Endothelial cell of umbilical vein (primary cell): ENCODE measurements at regions not wholly inside any gene's neighbourhood (a gene's known extent, or its start where the extent isn't known, plus 50 kb on each side); places are given as distances from the start of the nearest gene placed in this dataset.

Experiments used
- BruUV-seq: library from RNA; stranded (reverse); fragments of 400-500 nt; replicated peaks from 2 replicates; lab custom pipeline; 2021; lab: Mats Ljungman, UMichigan
- CTCF ChIA-PET: fragments of 300-600, 350-600 bp; sonication (Branson Sonifier 250); formaldehyde crosslinking; loops from one replicate; lab custom pipeline; 2021; ENCODE audit warnings: antibody characterized with exemption, inconsistent platforms; lab: Charles Lee
- POLR2A ChIA-PET: fragments of 300-600, 350-600 bp; sonication (Branson Sonifier 250); formaldehyde crosslinking; loops from one replicate; lab custom pipeline; 2021; ENCODE audit warnings: antibody characterized with exemption, inconsistent platforms; lab: Charles Lee
- DNase-seq: peaks from one replicate; pipeline ENCODE4 v3.0.0-alpha.2; 2011; ENCODE audit warnings: low read depth, low spot score
- FAIRE-seq: peaks from 2 replicates; lab custom pipeline; 2011; peaks lifted over from hg19 to GRCh38; lab: Jason Lieb, UNC
- H2AFZ ChIP-seq: 2 replicates; pipeline ENCODE4 v1.6.0; 2012; ENCODE audit warnings: low read depth, low read length, control low read depth, inconsistent platforms
- H3K27ac ChIP-seq: 2 replicates; pipeline ENCODE4 v1.5.1; 2011; ENCODE audit warnings: low read depth, mild to moderate bottlenecking, control low read depth, low read length, moderate library complexity; ENCODE audit not compliant: insufficient read depth
- H3K27me3 ChIP-seq, 2 experiments: 2 replicates each; pipeline versions ENCODE4 v1.6.0 to v1.6.1; 2011; ENCODE audit warnings: low read length in 2 of 2, mixed read lengths in 1 of 2; ENCODE audit not compliant: control insufficient read depth in 2 of 2, insufficient read depth in 2 of 2
- H3K36me3 ChIP-seq, 2 experiments: 2 replicates in 1 of 2; 3 replicates in 1 of 2; pipeline ENCODE4 v1.5.1; 2011; ENCODE audit warnings: low read length in 2 of 2, mild to moderate bottlenecking in 1 of 2, moderate library complexity in 1 of 2; ENCODE audit not compliant: control insufficient read depth in 2 of 2, insufficient read depth in 2 of 2; ENCODE audit errors: extremely low read depth in 1 of 2
- H3K4me1 ChIP-seq: 3 replicates; pipeline ENCODE4 v1.5.1; 2011; ENCODE audit warnings: mild to moderate bottlenecking, low read length; ENCODE audit not compliant: control insufficient read depth, insufficient read depth; ENCODE audit errors: extremely low read depth
- H3K4me2 ChIP-seq: 2 replicates; pipeline ENCODE4 v1.6.1; 2011; ENCODE audit warnings: low read length, control low read depth, mixed read lengths; ENCODE audit not compliant: insufficient read depth
- H3K4me3 ChIP-seq, 3 experiments: fragments of 200-600 bp in 1 of 3; sonication (generic), shearing (Covaris generic) in 1 of 3; replicated peaks in 1 of 3; 2 replicates each; pipeline ENCODE4 v1.5.1; 2011 to 2016; ENCODE audit warnings: control low read depth in 3 of 3, low read length in 3 of 3, mild to moderate bottlenecking in 2 of 3, inconsistent platforms in 1 of 3, low read depth in 1 of 3, moderate library complexity in 1 of 3; ENCODE audit not compliant: insufficient read depth in 1 of 3
- H3K79me2 ChIP-seq: 2 replicates; pipeline ENCODE4 v1.6.0; 2012; ENCODE audit warnings: low read length, inconsistent platforms; ENCODE audit not compliant: control insufficient read depth, insufficient read depth
- H3K9ac ChIP-seq: replicated peaks from 2 replicates; pipeline ENCODE3; 2011; ENCODE audit warnings: low read length, control low read depth; ENCODE audit not compliant: insufficient read depth; ENCODE audit errors: extremely low read depth
- H3K9me1 ChIP-seq: replicated peaks from 3 replicates; pipeline ENCODE4 v1.6.0; 2011; ENCODE audit warnings: mild to moderate bottlenecking, low read length; ENCODE audit not compliant: control insufficient read depth, insufficient read depth; ENCODE audit errors: extremely low read depth
- H3K9me3 ChIP-seq: replicated peaks from 2 replicates; pipeline ENCODE4 v1.5.1; 2012; ENCODE audit warnings: low read length, inconsistent platforms; ENCODE audit not compliant: control insufficient read depth, insufficient read depth
- H4K20me1 ChIP-seq: replicated peaks from 2 replicates; pipeline ENCODE3; 2011; ENCODE audit warnings: mild to moderate bottlenecking, low read length; ENCODE audit not compliant: control insufficient read depth, insufficient read depth; ENCODE audit errors: extremely low read depth
- EZH2 ChIP-seq: IDR thresholded peaks from 2 replicates; pipeline ENCODE4 v1.6.1; 2012; ENCODE audit warnings: borderline replicate concordance, low read depth, mild to moderate bottlenecking, moderate library complexity, low read length, inconsistent platforms; ENCODE audit not compliant: severe bottlenecking
- FOS ChIP-seq: IDR thresholded peaks from 2 replicates; pipeline ENCODE4 v1.6.1; 2011; ENCODE audit warnings: mild to moderate bottlenecking, low read length, moderate library complexity, borderline replicate concordance; ENCODE audit not compliant: insufficient read depth
- GATA2 ChIP-seq: IDR thresholded peaks from 2 replicates; pipeline ENCODE4 v1.7.0; 2011; ENCODE audit warnings: low read depth, mild to moderate bottlenecking, moderate library complexity, mixed read lengths, low read length; ENCODE audit not compliant: insufficient read length, insufficient read depth
- JUN ChIP-seq: IDR thresholded peaks from 2 replicates; pipeline ENCODE4 v1.6.1; 2011; ENCODE audit warnings: borderline replicate concordance, low read depth; ENCODE audit not compliant: insufficient read length, insufficient read depth
- MYC ChIP-seq: IDR thresholded peaks from one replicate; pipeline ENCODE4 v1.6.1; 2011; ENCODE audit warnings: mild to moderate bottlenecking, low read depth, low read length
- POLR2A ChIP-seq: IDR thresholded peaks from 2 replicates; pipeline ENCODE4 v1.6.1; 2012; ENCODE audit warnings: low read depth, mild to moderate bottlenecking, control low read depth, low read length
- POLR2AphosphoS5 ChIP-seq: IDR thresholded peaks from 2 replicates; pipeline ENCODE4 v1.6.1; 2012; ENCODE audit warnings: low read depth, mild to moderate bottlenecking, control low read depth, low read length, moderate library complexity; ENCODE audit not compliant: insufficient read depth
- dilution Hi-C: fragments of 300-500 bp; cut with MboI; formaldehyde crosslinking; loops from one replicate; pipeline ENCODE4 v1.15.0; 2019; ENCODE audit warnings: low sequenced_read_pairs; ENCODE audit not compliant: extremely low pct_ligation_motif_present
- intact Hi-C: fragments of 100-400 bp; cut with micrococcal nuclease; formaldehyde crosslinking; loops from one replicate; pipeline ENCODE4 v1.10.0; 2022
- TF ChIP-seq, protein P1 (sequence below): IDR thresholded peaks from 2 replicates; pipeline ENCODE4 v1.6.1; 2011; ENCODE audit not compliant: insufficient read depth, insufficient read length
- TF ChIP-seq, protein P2 (sequence below), 2 donors: IDR thresholded peaks; 1 replicate in 1 of 2; 2 replicates in 1 of 2; pipeline ENCODE4 v1.5.1; 2011; ENCODE audit warnings: low read length in 2 of 2, mild to moderate bottlenecking in 2 of 2, moderate library complexity in 2 of 2, control low read depth in 1 of 2, inconsistent platforms in 1 of 2, low read depth in 1 of 2; ENCODE audit not compliant: insufficient read depth in 1 of 2; ENCODE audit errors: extremely low read depth in 1 of 2

DNA sequence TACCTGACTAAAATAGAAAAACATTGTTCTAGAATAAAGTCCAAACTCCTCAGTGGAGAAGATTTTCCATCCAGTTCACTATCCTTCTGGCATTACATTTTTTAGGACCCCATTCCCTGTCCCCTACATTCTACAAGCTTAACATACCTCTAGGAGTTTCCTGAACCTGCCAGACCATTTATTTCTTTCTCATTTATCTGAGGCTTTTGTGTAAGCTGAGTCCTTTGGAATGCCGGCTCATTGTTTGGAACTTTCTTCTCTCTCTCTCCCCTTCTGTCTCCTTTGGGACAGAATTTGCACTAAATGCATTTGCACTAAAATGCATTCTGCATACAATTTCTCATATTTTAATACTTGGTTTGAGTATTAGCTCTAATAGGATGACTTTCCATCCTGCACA, 393.0 kb upstream of the ANO3 start:
- no peaks in the 10 kb centered on the region for H3K36me3 ChIP-seq
- no peaks in the 10 kb centered on the region for H3K27me3 ChIP-seq
- no peak for FAIRE-seq
- TF ChIP-seq EZH2 (no peak), JUN (no peak), MYC (no peak), POLR2AphosphoS5 (no peak), FOS (no peak), POLR2A (no peak), GATA2 (no peak)
- TF ChIP-seq, protein P1, sequence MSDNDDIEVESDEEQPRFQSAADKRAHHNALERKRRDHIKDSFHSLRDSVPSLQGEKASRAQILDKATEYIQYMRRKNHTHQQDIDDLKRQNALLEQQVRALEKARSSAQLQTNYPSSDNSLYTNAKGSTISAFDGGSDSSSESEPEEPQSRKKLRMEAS = no peak
- TF ChIP-seq, protein P2, sequence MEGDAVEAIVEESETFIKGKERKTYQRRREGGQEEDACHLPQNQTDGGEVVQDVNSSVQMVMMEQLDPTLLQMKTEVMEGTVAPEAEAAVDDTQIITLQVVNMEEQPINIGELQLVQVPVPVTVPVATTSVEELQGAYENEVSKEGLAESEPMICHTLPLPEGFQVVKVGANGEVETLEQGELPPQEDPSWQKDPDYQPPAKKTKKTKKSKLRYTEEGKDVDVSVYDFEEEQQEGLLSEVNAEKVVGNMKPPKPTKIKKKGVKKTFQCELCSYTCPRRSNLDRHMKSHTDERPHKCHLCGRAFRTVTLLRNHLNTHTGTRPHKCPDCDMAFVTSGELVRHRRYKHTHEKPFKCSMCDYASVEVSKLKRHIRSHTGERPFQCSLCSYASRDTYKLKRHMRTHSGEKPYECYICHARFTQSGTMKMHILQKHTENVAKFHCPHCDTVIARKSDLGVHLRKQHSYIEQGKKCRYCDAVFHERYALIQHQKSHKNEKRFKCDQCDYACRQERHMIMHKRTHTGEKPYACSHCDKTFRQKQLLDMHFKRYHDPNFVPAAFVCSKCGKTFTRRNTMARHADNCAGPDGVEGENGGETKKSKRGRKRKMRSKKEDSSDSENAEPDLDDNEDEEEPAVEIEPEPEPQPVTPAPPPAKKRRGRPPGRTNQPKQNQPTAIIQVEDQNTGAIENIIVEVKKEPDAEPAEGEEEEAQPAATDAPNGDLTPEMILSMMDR (IDR thresholded peaks at IDR 0.05; ENCODE audit: extremely low read depth in 1 of 2, insufficient read depth in 1 of 2, low read depth in 1 of 2, low read length in 2 of 2) = no peak
- no peaks in the 10 kb centered on the region for H3K9me1 ChIP-seq
- no peaks in the 10 kb centered on the region for H3K79me2 ChIP-seq
- no peak overlapping the region for H3K27ac ChIP-seq
- CTCF ChIA-PET = interaction anchor here (1.3 kb wide), 1 partner anchor 43 kb away, joined by 3 read pairs; no protein-coding TSS in a partner anchor
- DNase-seq = no peak
- dilution Hi-C loops (no loop called here), intact Hi-C loops (no loop called here)
- H3K4me3 ChIP-seq = no peak overlapping the region
- H3K4me2 ChIP-seq = no peak overlapping the region
- H3K9ac ChIP-seq = no peak overlapping the region
- H4K20me1 ChIP-seq = no peaks in the 10 kb centered on the region
- no peak overlapping the region for H2AFZ ChIP-seq
- no peaks in the 10 kb centered on the region for H3K4me1 ChIP-seq
- BruUV-seq = no TSS peak
- H3K9me3 ChIP-seq = no peaks in the 10 kb centered on the region
- POLR2A ChIA-PET = no interaction called here
